ENCODE measurements at regions not wholly inside any gene's neighbourhood (a gene's known extent, or its start where the extent isn't known, plus 50 kb on each side); places are given as distances from the start of the nearest gene placed in this dataset.

DNA sequence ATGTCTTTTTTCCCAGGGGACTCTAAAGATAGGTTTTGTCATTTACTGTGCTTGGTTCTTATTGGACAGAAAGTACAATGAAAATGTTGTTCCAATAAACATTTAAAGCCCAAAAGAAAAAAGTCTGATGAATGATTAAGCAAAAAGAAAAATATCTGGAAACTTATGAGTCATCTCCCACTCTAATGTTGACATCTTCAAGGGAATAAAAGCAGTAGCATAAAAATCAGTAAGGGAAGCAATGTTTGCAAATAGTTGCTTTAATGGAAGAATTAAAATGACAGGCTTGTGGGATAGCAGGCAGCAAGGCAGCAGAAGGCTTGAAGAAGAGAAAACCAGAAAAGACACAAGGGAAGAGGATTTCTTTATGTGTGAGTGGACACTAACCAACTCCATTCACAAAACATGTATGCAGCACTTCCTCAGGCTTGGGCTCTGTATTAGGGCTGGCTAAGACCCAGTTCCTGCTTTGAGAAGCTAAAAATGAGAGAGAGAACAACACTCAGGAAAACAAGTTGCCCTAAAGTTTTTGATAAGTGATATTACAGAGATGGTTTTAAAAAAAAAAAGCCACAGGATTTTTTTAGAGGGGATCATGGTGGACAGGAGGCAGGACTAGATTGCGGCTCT is 263.2 kb upstream of the NT5E start:
- TF ChIP-seq, protein P1, sequence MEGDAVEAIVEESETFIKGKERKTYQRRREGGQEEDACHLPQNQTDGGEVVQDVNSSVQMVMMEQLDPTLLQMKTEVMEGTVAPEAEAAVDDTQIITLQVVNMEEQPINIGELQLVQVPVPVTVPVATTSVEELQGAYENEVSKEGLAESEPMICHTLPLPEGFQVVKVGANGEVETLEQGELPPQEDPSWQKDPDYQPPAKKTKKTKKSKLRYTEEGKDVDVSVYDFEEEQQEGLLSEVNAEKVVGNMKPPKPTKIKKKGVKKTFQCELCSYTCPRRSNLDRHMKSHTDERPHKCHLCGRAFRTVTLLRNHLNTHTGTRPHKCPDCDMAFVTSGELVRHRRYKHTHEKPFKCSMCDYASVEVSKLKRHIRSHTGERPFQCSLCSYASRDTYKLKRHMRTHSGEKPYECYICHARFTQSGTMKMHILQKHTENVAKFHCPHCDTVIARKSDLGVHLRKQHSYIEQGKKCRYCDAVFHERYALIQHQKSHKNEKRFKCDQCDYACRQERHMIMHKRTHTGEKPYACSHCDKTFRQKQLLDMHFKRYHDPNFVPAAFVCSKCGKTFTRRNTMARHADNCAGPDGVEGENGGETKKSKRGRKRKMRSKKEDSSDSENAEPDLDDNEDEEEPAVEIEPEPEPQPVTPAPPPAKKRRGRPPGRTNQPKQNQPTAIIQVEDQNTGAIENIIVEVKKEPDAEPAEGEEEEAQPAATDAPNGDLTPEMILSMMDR (IDR thresholded peaks at IDR 0.05; ENCODE audit: borderline replicate concordance, insufficient read depth, low read depth, low read length): no peak
- no peak overlapping the region for H3K4me3 ChIP-seq (ENCODE audit: low read depth, low read length)

DNA sequence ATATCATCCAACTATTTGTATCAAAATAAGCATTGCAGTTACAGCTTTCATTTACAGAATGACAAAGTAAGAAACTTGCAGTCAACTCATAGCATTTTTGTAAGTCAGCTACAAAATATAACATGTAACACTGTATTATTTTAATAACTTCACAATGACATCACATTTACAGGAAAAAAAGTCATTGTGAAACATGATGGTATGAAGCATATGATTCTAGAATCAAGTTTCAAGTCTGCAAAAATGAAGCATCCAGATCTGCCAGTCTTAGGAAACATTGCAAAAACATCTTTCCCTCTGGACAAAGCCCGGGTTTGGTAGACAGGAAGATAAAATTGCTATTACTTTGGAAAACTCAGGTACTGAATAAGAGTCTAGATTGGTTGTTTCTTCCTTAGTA is 263.9 kb upstream of the NT5E start:
- TF ChIP-seq, protein P1 (IDR thresholded peaks at IDR 0.05; ENCODE audit: borderline replicate concordance, insufficient read depth, low read depth, low read length): no peak
- H3K4me3 ChIP-seq (ENCODE audit: low read depth, low read length): no peak overlapping the region

- TF ChIP-seq, protein P1 (IDR thresholded peaks at IDR 0.05; ENCODE audit: borderline replicate concordance, insufficient read depth, low read depth, low read length): no peak
- no peak overlapping the region for H3K4me3 ChIP-seq (ENCODE audit: low read depth, low read length)
Observed at GRCh38 chr6:85183841-85184240, 266.0 kb upstream of the NT5E start.

GRCh38 chr6:85172705-85173104 is 277.2 kb upstream of the NT5E start:
- TF ChIP-seq, protein P1 (IDR thresholded peaks at IDR 0.05; ENCODE audit: borderline replicate concordance, insufficient read depth, low read depth, low read length): no peak
- H3K4me3 ChIP-seq (ENCODE audit: low read depth, low read length): no peak overlapping the region

DNA sequence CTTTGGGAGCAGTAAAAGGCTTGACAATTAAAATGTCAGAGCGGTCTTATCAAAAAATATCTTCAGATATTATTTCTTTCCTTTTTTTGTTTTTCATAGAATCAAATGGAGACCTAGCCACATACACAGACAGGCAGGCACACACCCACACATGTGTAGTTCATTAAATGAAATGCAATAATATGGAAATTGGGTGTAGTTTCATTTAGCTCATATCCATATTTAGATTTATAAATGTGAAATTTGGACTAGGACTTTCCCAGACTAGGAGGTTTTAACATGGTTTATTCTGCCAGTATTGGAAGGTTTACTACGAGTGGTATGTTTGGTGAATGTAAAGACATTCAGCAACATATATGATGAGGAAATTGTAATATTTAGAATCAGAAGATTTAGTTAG is 277.7 kb upstream of the NT5E start:
- TF ChIP-seq, protein P1 (IDR thresholded peaks at IDR 0.05; ENCODE audit: borderline replicate concordance, insufficient read depth, low read depth, low read length): no peak
- H3K4me3 ChIP-seq (ENCODE audit: low read depth, low read length): no peak overlapping the region

- TF ChIP-seq, protein P1 (IDR thresholded peaks at IDR 0.05; ENCODE audit: borderline replicate concordance, insufficient read depth, low read depth, low read length): no peak
- no peak overlapping the region for H3K4me3 ChIP-seq (ENCODE audit: low read depth, low read length)
Observed at GRCh38 chr6:85169189-85169588, 280.7 kb upstream of the NT5E start.

DNA sequence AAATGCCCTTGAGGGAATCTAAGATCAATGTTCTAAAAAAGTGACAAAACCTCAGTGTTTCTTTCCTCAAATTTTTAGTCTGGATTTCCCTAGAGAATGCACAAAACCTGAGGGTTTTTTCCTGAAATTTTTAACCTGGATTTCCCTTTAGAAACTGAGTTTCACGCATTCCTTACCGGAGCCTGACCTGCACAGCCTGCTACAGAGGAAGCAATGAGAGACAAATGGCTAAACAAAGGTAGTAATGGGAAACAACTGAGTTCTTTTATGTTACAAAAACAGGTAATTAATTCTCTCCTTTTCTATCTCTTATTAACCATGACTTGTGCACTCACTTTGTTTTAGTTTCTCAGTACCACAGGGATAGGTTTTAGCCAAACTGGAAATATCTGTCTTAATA is 281.7 kb upstream of the NT5E start:
- TF ChIP-seq, protein P1 (IDR thresholded peaks at IDR 0.05; ENCODE audit: borderline replicate concordance, insufficient read depth, low read depth, low read length): no peak
- H3K4me3 ChIP-seq (ENCODE audit: low read depth, low read length): no peak overlapping the region
